ENCODE measurements at regions not wholly inside any gene's neighbourhood (a gene's known extent, or its start where the extent isn't known, plus 50 kb on each side); places are given as distances from the start of the nearest gene placed in this dataset.

- ChIA-PET CTCF (no interaction called here), POLR2A (no interaction called here)
- Histone ChIP-seq H3K36me3 (ENCODE audit: control insufficient read depth, insufficient read depth, low read length) (no peaks in the 10 kb centered on the region), H3K27me3 (ENCODE audit: control insufficient read depth, insufficient read depth, low read length) (no peaks in the 10 kb centered on the region), H3K4me3 (ENCODE audit: low read depth, low read length) (no peak overlapping the region)
- DNase-seq (ENCODE audit: low read depth), result no peak
- no peak for TF ChIP-seq CTCF (IDR thresholded peaks at IDR 0.05; ENCODE audit: insufficient read depth, low read depth, low read length)
These were observed 228.1 kb upstream of the MEOX2 start for GRCh38 chr7:15914611-15915010.

GRCh38 chr7:15906436-15906835, 220.0 kb upstream of the MEOX2 start:
- POLR2A ChIA-PET, result no interaction called here
- Histone ChIP-seq H3K36me3 (ENCODE audit: control insufficient read depth, insufficient read depth, low read length) (no peaks in the 10 kb centered on the region), H3K27me3 (ENCODE audit: control insufficient read depth, insufficient read depth, low read length) (no peaks in the 10 kb centered on the region), H3K4me3 (ENCODE audit: low read depth, low read length) (no peak overlapping the region)
- CTCF ChIA-PET, result no interaction called here
- no peak for TF ChIP-seq CTCF (IDR thresholded peaks at IDR 0.05; ENCODE audit: insufficient read depth, low read depth, low read length)
- no peak for DNase-seq (ENCODE audit: low read depth)

- POLR2A ChIA-PET, result no interaction called here
- Histone ChIP-seq H3K4me3 (ENCODE audit: low read depth, low read length) (no peak overlapping the region), H3K27me3 (ENCODE audit: control insufficient read depth, insufficient read depth, low read length) (no peaks in the 10 kb centered on the region), H3K36me3 (ENCODE audit: control insufficient read depth, insufficient read depth, low read length) (no peaks in the 10 kb centered on the region)
- CTCF ChIA-PET, result interaction anchor here (0.6 kb wide), 1 partner anchor 12 kb away, joined by 3 read pairs; no protein-coding TSS in a partner anchor
- TF ChIP-seq CTCF (IDR thresholded peaks at IDR 0.05; ENCODE audit: insufficient read depth, low read depth, low read length), result no peak
- DNase-seq (ENCODE audit: low read depth), result no peak
These were observed 219.0 kb upstream of the MEOX2 start for GRCh38 chr7:15905251-15906040.

GRCh38 chr7:15891151-15891881, 204.8 kb upstream of the MEOX2 start:
- ChIA-PET CTCF (no interaction called here), POLR2A (interaction anchor here (0.6 kb wide), 3 partner anchors 31 to 187 kb away, joined by 3 to 4 read pairs (median 3); no protein-coding TSS in a partner anchor)
- TF ChIP-seq CTCF (IDR thresholded peaks at IDR 0.05; ENCODE audit: insufficient read depth, low read depth, low read length), result no peak
- no peaks in the 10 kb centered on the region for H3K27me3 ChIP-seq (ENCODE audit: control insufficient read depth, insufficient read depth, low read length)
- no peaks in the 10 kb centered on the region for H3K36me3 ChIP-seq (ENCODE audit: control insufficient read depth, insufficient read depth, low read length)
- no peak overlapping the region for H3K4me3 ChIP-seq (ENCODE audit: low read depth, low read length)
- peak; percentile 7 for DNase-seq (ENCODE audit: low read depth)

- no peaks in the 10 kb centered on the region for H3K36me3 ChIP-seq (ENCODE audit: control insufficient read depth, insufficient read depth, low read length)
- TF ChIP-seq CTCF (IDR thresholded peaks at IDR 0.05; ENCODE audit: insufficient read depth, low read depth, low read length), result 0 out of 2 replicates have a peak, but pooled peaks have one; percentile 16
- no peaks in the 10 kb centered on the region for H3K27me3 ChIP-seq (ENCODE audit: control insufficient read depth, insufficient read depth, low read length)
- POLR2A ChIA-PET, result no interaction called here
- DNase-seq (ENCODE audit: low read depth), result no peak
- no peak overlapping the region for H3K4me3 ChIP-seq (ENCODE audit: low read depth, low read length)
- CTCF ChIA-PET, result no interaction called here
These were observed 203.0 kb upstream of the MEOX2 start for GRCh38 chr7:15889507-15889906.
